Chondrocyte (in vitro differentiated cells): ENCODE measurements at regions not wholly inside any gene's neighbourhood (a gene's known extent, or its start where the extent isn't known, plus 50 kb on each side); places are given as distances from the start of the nearest gene placed in this dataset.

ENCODE experiments used
- DNase-seq: peaks from one replicate; pipeline ENCODE4 v3.0.0; 2021; ENCODE audit warnings: mixed read lengths, low spot score
- H3K27ac Mint-ChIP-seq: one replicate; pipeline ENCODE4 v1.8.0; 2021; ENCODE audit warnings: mild to moderate bottlenecking, moderate library complexity, mixed read lengths; ENCODE audit not compliant: unreplicated experiment
- H3K27me3 Mint-ChIP-seq: 2 replicates; pipeline ENCODE4 v1.8.0; 2021; ENCODE audit warnings: low read depth, mixed read lengths
- H3K36me3 Mint-ChIP-seq: 2 replicates; pipeline ENCODE4 v1.8.0; 2021; ENCODE audit warnings: low read depth, mixed read lengths
- H3K4me1 Mint-ChIP-seq: 2 replicates; pipeline ENCODE4 v1.8.0; 2021; ENCODE audit warnings: low read depth, mild to moderate bottlenecking, mixed read lengths
- H3K4me3 Mint-ChIP-seq: one replicate; pipeline ENCODE4 v1.8.0; 2021; ENCODE audit warnings: mild to moderate bottlenecking, moderate library complexity, mixed read lengths; ENCODE audit not compliant: unreplicated experiment
- H3K9me3 Mint-ChIP-seq: 2 replicates; pipeline ENCODE4 v1.8.0; 2021; ENCODE audit warnings: low read depth, mixed read lengths
- CTCF ChIP-seq: fragments of 200-600 bp; sonication (generic); IDR thresholded peaks from 2 replicates; pipeline ENCODE4 v1.5.0; 2021; ENCODE audit warnings: antibody characterized with exemption, mild to moderate bottlenecking, moderate library complexity

- Mint-ChIP-seq H3K27me3 (no peaks in the 10 kb centered on the region), H3K9me3 (no peaks in the 10 kb centered on the region), H3K27ac (peak overlapping the region; percentile 82), H3K36me3 (no peaks in the 10 kb centered on the region), H3K4me3 (no peak overlapping the region), H3K4me1 (peaks cover 69% of the 10 kb centered on the region)
- TF ChIP-seq CTCF, result no peak
- no peak for DNase-seq
Observed at GRCh38 chr3:72343078-72343477, 505.2 kb downstream of the SHQ1 start.

GRCh38 chr3:72342450-72342849 lies 505.8 kb downstream of the SHQ1 start:
- peak overlapping the region; percentile 82 for H3K27ac Mint-ChIP-seq
- H3K36me3 Mint-ChIP-seq, result no peaks in the 10 kb centered on the region

GRCh38 chr3:72341920-72342319 lies 506.3 kb downstream of the SHQ1 start:
- no peaks in the 10 kb centered on the region for H3K9me3 Mint-ChIP-seq
- H3K4me1 Mint-ChIP-seq, result peaks cover 58% of the 10 kb centered on the region
- no peak for DNase-seq
- no peak overlapping the region for H3K27ac Mint-ChIP-seq
- no peak overlapping the region for H3K4me3 Mint-ChIP-seq
- H3K27me3 Mint-ChIP-seq, result no peaks in the 10 kb centered on the region
- no peak for TF ChIP-seq CTCF
- H3K36me3 Mint-ChIP-seq, result no peaks in the 10 kb centered on the region

More at GRCh38 chr3:72342450-72342849, 505.8 kb downstream of the SHQ1 start:
- no peak for TF ChIP-seq CTCF
- Mint-ChIP-seq H3K4me3 (no peak overlapping the region), H3K9me3 (no peaks in the 10 kb centered on the region), H3K4me1 (peaks cover 63% of the 10 kb centered on the region), H3K27me3 (no peaks in the 10 kb centered on the region)
- no peak for DNase-seq

GRCh38 chr3:72341380-72341770 lies 506.9 kb downstream of the SHQ1 start:
- no peak overlapping the region for H3K4me3 Mint-ChIP-seq
- no peaks in the 10 kb centered on the region for H3K36me3 Mint-ChIP-seq
- H3K9me3 Mint-ChIP-seq, result no peaks in the 10 kb centered on the region
- no peaks in the 10 kb centered on the region for H3K27me3 Mint-ChIP-seq
- no peak for DNase-seq
- peaks cover 52% of the 10 kb centered on the region for H3K4me1 Mint-ChIP-seq
- TF ChIP-seq CTCF, result no peak
- no peak overlapping the region for H3K27ac Mint-ChIP-seq

- no peak overlapping the region for H3K27ac Mint-ChIP-seq
- no peaks in the 10 kb centered on the region for H3K9me3 Mint-ChIP-seq
- H3K27me3 Mint-ChIP-seq, result no peaks in the 10 kb centered on the region
- TF ChIP-seq CTCF, result no peak
- H3K4me3 Mint-ChIP-seq, result no peak overlapping the region
- H3K4me1 Mint-ChIP-seq, result peaks cover 46% of the 10 kb centered on the region
- DNase-seq, result no peak
- H3K36me3 Mint-ChIP-seq, result no peaks in the 10 kb centered on the region
Observed at GRCh38 chr3:72340476-72341379, 507.5 kb downstream of the SHQ1 start.
